GM12878 (cell line): ENCODE measurements at regions not wholly inside any gene's neighbourhood (a gene's known extent, or its start where the extent isn't known, plus 50 kb on each side); places are given as distances from the start of the nearest gene placed in this dataset.

ENCODE experiments used
- ATAC-seq: fragments of 200-7000 bp; cut with Tn5 transposase; 3 replicates; pipeline ENCODE4 v1.9.1; 2020; ENCODE audit warnings: mild to moderate bottlenecking, moderate library complexity
- BruUV-seq: library from RNA; stranded (reverse); fragments of 400-500 nt; replicated peaks from 2 replicates; lab custom pipeline; 2021; lab: Mats Ljungman, UMichigan
- CTCF ChIA-PET: fragments of 300-600 bp; sonication (Branson Sonifier 250); formaldehyde crosslinking; extraction: SDS; loops from one replicate; lab custom pipeline; 2021; ENCODE audit warnings: inconsistent platforms; lab: Yijun Ruan, JAX
- POLR2A ChIA-PET: fragments of 350-600 bp; formaldehyde crosslinking; extraction: SDS; loops from one replicate; lab custom pipeline; 2021; ENCODE audit warnings: inconsistent platforms; lab: Charles Lee
- RAD21 ChIA-PET: fragments of 300-600 bp; sonication (Branson Sonifier 250); formaldehyde crosslinking; loops from one replicate; lab custom pipeline; 2023; ENCODE audit warnings: antibody characterized with exemption; ENCODE audit not compliant: unreplicated experiment; lab: Charles Lee
- SMC1A ChIA-PET: fragments of 300-600 bp; sonication (Branson Sonifier 250); formaldehyde crosslinking; loops from one replicate; lab custom pipeline; 2023; ENCODE audit not compliant: unreplicated experiment, uncharacterized antibody; lab: Charles Lee
- DNase-seq: peaks from one replicate; pipeline ENCODE4 v3.0.0-alpha.2; 2011; ENCODE audit warnings: low read depth, low spot score
- FAIRE-seq: peaks from 3 replicates; lab custom pipeline; 2011; peaks lifted over from hg19 to GRCh38; lab: Jason Lieb, UNC
- H2AFZ ChIP-seq: 2 replicates; pipeline ENCODE4 v1.6.0; 2011; ENCODE audit warnings: low read depth, low read length, control low read depth; ENCODE audit not compliant: control insufficient read depth
- H3K27ac ChIP-seq: 2 replicates; pipeline ENCODE4 v1.5.1; 2011; ENCODE audit warnings: control low read depth; ENCODE audit not compliant: control insufficient read depth, insufficient read depth
- H3K27me3 ChIP-seq, 2 experiments: replicated peaks in 1 of 2; 2 replicates each; pipeline versions ENCODE4 v1.6.0 to v1.6.1; 2011; ENCODE audit warnings: low read length in 1 of 2; ENCODE audit not compliant: control insufficient read depth in 2 of 2, insufficient read depth in 2 of 2
- H3K36me3 ChIP-seq, 2 experiments: 2 replicates each; pipeline ENCODE4 v1.5.1; 2011; ENCODE audit warnings: low read length in 1 of 2; ENCODE audit not compliant: control insufficient read depth in 2 of 2, insufficient read depth in 2 of 2
- H3K4me1 ChIP-seq: 2 replicates; pipeline ENCODE4 v1.6.1; 2011; ENCODE audit warnings: mild to moderate bottlenecking, low read length, moderate library complexity, mixed read lengths; ENCODE audit not compliant: control insufficient read depth, insufficient read depth
- H3K4me2 ChIP-seq: 2 replicates; pipeline ENCODE4 v1.6.0; 2011; ENCODE audit warnings: control low read depth; ENCODE audit not compliant: control insufficient read depth, insufficient read depth
- H3K4me3 ChIP-seq: fragments of 200-600 bp; sonication (generic); 2 replicates; pipeline ENCODE4 v1.5.1; 2016
- H3K79me2 ChIP-seq: 2 replicates; pipeline ENCODE4 v1.6.0; 2011; ENCODE audit warnings: low read length; ENCODE audit not compliant: control insufficient read depth, insufficient read depth
- H3K9ac ChIP-seq: 2 replicates; pipeline ENCODE4 v1.8.0; 2011; ENCODE audit warnings: low read length, control low read depth, mixed read lengths; ENCODE audit not compliant: control insufficient read depth, insufficient read depth
- H3K9me3 ChIP-seq: replicated peaks from 3 replicates; pipeline ENCODE4 v1.5.1; 2011; ENCODE audit warnings: mild to moderate bottlenecking, low read length; ENCODE audit not compliant: control insufficient read depth, insufficient read depth
- H4K20me1 ChIP-seq: 2 replicates; pipeline ENCODE4 v1.6.0; 2011; ENCODE audit not compliant: control insufficient read depth, insufficient read depth
- CHD2 ChIP-seq: IDR thresholded peaks from 2 replicates; pipeline ENCODE4 v1.6.1; 2011; ENCODE audit warnings: low read depth, low read length, improper control_type of control experiment, borderline replicate concordance
- IKZF1 ChIP-seq: fragments of 450-650 bp; conservative IDR thresholded peaks from 2 replicates; pipeline ENCODE4 v1.6.1; 2017; ENCODE audit warnings: antibody characterized with exemption, mild to moderate bottlenecking
- MAX ChIP-seq: IDR thresholded peaks from 2 replicates; pipeline ENCODE4 v1.6.1; 2012; ENCODE audit warnings: low read depth, low read length, improper control_type of control experiment
- PKNOX1 ChIP-seq: fragments of 450-650 bp; IDR thresholded peaks from 2 replicates; pipeline ENCODE4 v1.6.1; 2016; ENCODE audit warnings: mild to moderate bottlenecking
- REST ChIP-seq: IDR thresholded peaks from 2 replicates; pipeline ENCODE4 v1.6.1; 2012; ENCODE audit warnings: mild to moderate bottlenecking, low read depth, low read length
- SKIL ChIP-seq: fragments of 450-650 bp; IDR thresholded peaks from 2 replicates; pipeline ENCODE4 v1.6.1; 2017; ENCODE audit warnings: mild to moderate bottlenecking, low read depth, inconsistent platforms; ENCODE audit not compliant: poor library complexity, severe bottlenecking
- SP1 ChIP-seq: IDR thresholded peaks from one replicate; pipeline ENCODE4 v1.6.1; 2011; ENCODE audit warnings: low read depth, low read length
- TARDBP ChIP-seq: IDR thresholded peaks from 2 replicates; pipeline ENCODE4 v1.6.1; 2016; ENCODE audit warnings: borderline replicate concordance
- ZBED1 ChIP-seq: IDR thresholded peaks from 2 replicates; pipeline ENCODE4 v1.6.1; 2016; ENCODE audit warnings: borderline replicate concordance
- WGBS: methylation state at CpG from one replicate; pipeline ENCODE4 v1.1.6; 2016; ENCODE audit warnings: low lambda C conversion rate; ENCODE audit not compliant: insufficient replicate concordance, insufficient coverage; ENCODE audit errors: missing lambda C conversion rate; 5-methylcytosine and 5-hydroxymethylcytosine counted together
- in situ Hi-C: fragments of 300-500 bp; cut with MboI; formaldehyde crosslinking; loops from 9 replicates; pipeline ENCODE4 v1.14.3; 2018; ENCODE audit warnings: mixed read lengths
- intact Hi-C: fragments of 100-400 bp; cut with micrococcal nuclease; formaldehyde crosslinking; loops from one replicate; pipeline ENCODE4 v1.14.2; 2022; ENCODE audit not compliant: unreplicated experiment

GRCh38 chr19:29378543-29379080 lies 147.2 kb upstream of the VSTM2B start:
- H3K27me3 ChIP-seq, result no peaks in the 10 kb centered on the region
- WGBS, result 0% methylated on average over 5 of the region's 5 CpGs
- ATAC-seq (no peak), DNase-seq (no peak), FAIRE-seq (no peak)
- ChIA-PET POLR2A (no interaction called here), SMC1A (no interaction called here), CTCF (no interaction called here), RAD21 (no interaction called here)
- no peaks in the 10 kb centered on the region for H3K9me3 ChIP-seq
- H3K9ac ChIP-seq, result no peak overlapping the region
- no peaks in the 10 kb centered on the region for H3K4me1 ChIP-seq
- in situ Hi-C loops (no loop called here), intact Hi-C loops (no loop called here)
- no peak for TF ChIP-seq PKNOX1
- TF ChIP-seq REST, result no peak
- TF ChIP-seq SP1, result no peak
- TF ChIP-seq IKZF1, result no peak
- TF ChIP-seq ZBED1, result no peak
- TF ChIP-seq TARDBP, result no peak
- no peak for TF ChIP-seq SKIL
- no peak for TF ChIP-seq MAX
- no peak for TF ChIP-seq CHD2
- H2AFZ ChIP-seq, result no peak overlapping the region
- no peaks in the 10 kb centered on the region for H3K36me3 ChIP-seq
- BruUV-seq, result no TSS peak
- H4K20me1 ChIP-seq, result no peaks in the 10 kb centered on the region
- no peaks in the 10 kb centered on the region for H3K79me2 ChIP-seq
- no peak overlapping the region for H3K27ac ChIP-seq
- no peak overlapping the region for H3K4me2 ChIP-seq
- H3K4me3 ChIP-seq, result no peak overlapping the region
